ENCODE measurements at regions not wholly inside any gene's neighbourhood (a gene's known extent, or its start where the extent isn't known, plus 50 kb on each side); places are given as distances from the start of the nearest gene placed in this dataset.

DNA sequence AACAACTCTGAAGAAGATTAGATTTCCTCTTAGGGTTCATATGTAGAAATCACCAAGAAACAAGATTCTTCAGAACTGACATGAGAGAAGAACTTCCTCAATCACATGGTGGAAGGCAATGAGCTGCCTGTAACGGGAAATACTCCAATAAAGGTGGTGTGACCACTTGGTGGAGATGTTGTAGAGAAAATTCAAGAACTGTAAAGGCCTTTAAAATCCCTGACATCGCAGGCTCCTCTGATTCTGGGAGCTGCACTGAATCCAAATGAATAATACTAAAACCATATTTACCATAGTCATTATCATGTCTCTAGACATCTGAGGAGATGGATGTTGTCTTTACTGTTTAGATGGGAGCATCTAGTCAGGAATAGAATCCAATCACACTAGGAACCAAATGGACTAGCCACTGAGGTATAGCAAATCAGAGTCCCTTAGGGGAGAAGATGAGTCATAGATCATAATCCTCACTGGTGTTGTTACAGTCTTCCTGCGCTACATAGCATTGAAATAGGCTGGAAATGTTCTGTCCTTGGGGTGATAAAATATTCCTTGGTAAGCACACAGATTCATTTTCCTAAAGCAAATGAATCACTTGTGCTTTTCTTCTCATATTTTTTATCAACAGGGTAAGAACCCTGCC is 321.6 kb upstream of the TENM4 start:
- peak; percentile 13 for DNase-seq

DNA sequence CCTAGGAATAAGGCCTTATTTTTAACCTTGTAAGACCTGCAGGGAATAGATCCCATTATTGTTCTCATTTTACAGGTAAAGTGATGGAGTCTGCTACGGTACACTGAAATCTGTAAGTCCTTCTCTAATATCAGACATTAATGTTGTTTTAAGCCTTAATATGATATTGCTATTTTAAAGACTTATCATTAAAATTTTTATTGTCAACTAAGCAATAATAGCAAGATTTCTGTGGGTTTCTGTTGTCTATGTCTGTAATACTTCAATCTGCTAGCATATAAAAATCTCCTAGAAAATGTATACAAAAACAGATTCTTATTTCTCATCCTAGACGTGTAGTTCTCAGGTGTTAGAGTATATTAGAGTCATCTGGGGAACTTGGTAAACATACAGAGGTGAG is 317.5 kb upstream of the TENM4 start:
- DNase-seq = no peak

DNA sequence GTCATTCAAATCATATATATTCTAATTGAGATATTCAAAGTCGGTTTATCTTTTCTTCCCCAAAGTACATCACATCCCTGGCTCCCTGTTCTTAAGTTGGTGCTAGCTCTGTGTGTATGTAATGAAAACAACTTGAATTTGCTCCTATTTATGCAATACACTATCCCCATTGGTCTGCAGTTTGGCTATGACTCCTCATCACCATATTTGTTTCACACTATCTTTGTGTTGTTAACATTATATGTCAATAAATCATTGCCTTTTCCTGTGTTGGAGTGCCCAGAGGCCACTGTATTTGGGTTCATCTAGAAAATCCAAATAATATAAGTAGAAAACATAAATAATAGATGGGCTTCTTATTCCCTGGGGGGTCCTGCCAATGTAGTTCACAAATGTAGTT is 306.6 kb upstream of the TENM4 start:
- DNase-seq = no peak

DNA sequence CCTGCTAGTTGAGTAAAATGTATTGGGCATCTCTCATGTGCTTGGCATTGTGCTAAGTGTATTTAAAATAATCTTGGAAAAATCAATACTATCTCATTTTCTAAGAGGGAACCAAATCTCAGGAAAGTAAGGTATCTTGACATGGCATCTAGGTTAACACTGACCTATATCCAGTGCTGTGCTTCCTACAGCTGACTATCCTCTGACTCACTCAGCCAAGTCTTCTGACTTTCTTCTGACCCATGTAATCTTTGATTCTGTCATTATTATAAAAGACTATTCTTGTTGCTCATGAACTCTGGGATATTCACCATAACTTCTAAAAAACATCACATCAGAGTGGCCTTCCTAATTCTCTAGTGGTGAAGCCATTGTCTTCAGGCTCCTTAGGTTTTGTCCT is 304.1 kb upstream of the TENM4 start:
- no peak for DNase-seq

DNA sequence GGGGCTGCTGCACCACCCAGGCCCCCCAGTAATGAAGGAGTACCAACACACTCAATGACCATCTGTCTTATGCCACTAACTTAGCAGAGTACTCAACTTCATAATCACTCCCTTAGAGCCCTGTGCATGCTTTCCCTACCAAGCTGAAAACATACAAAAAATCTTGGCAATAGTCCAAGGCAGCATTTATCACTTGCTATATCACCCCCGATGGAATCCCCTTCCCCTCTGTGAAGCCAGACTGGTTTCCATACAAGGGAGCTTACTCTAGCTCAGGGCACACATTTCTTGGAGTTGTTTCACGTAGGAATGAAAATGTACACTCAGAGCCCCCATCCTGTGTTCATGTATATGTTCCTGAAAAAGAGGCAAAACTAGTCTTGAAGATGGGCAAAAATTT is 301.3 kb upstream of the TENM4 start:
- no peak for DNase-seq

DNA sequence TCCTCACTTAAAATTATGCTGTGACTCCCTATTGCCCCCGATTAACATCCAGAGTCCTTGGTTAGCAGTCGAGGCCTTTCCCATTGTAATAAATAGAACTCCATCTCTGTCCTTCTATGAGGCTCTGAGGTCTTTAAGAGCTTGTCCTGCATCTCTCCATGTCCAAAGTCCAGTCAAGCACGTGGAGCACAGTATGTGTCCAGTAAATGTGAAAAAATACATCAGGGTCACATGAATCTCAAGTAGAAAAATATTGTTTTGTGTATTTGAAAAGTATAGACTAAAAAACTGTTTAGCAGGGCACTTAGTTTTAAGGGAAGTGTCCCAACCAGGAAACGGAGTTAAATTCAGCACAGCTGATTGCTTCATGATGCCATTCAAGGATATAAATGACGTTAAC is 298.8 kb upstream of the TENM4 start:
- no peak for DNase-seq

DNA sequence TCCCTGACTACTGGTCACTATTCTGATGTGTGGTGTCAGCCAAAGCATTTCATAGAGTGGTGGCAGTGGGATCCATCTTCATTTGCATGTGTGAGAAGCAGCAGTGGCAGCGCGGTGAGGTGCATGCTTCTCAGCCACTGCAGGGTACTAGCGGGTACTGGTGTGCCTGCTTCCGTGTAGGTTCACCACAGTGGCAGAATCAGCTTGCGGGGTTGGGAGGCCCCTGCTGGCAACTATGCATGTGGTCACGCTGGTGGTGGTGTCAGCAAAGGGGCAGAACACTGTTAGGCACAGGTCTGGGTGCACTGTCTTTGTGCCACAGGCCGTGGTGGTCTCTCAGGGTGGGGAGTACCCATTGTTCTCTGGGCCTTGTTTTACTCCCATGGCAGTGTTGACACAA is 286.4 kb upstream of the TENM4 start:
- no peak for DNase-seq

DNA sequence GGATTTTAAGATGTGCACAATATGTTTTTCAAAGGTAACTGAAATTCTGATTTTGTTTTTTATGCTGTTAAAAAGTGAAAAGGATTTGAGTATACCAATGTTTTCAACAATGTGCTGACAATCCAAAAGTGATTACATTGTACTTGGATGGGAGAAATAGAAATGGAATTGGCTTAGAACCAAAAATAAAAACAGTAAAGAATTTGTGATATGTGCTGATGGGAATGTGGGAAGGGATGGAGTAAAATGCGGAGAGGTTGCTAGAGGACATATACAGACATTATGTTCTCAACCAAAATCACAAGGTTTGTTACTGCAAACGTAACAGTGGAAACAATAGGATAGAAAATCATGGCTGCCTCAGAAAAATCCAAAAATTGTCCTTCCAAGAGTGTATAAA is 279.3 kb upstream of the TENM4 start:
- DNase-seq = no peak

DNA sequence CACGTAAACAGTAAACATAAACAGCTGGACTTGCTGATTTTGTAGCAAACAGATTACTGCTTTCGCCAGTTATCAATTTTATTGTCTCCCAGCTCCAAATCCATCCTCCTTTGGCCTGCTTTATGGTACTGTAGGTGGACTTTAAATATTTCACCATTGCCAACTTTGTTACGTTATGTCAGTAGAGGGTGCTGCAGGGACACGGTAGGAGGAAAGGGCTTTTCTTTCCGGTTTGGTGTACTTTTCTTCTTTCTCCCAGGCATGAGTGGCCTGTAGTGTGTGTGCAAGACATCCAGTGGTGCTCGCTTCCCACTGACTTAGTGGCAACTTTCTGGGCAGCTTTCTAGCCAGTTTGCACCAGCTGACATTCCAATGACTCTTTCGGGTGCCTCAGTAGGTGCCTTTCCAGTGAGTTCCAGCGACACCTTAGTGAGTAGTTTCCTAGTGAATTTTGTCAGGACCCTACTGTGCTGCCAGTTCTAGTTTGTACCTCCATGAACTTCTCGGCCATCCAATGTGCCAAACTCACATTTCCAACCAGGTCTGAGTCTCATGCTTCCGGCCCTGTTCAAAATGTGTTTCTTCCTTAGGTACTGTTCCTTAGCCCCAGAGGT is 267.6 kb upstream of the TENM4 start:
- peak; percentile 38 for DNase-seq

DNA sequence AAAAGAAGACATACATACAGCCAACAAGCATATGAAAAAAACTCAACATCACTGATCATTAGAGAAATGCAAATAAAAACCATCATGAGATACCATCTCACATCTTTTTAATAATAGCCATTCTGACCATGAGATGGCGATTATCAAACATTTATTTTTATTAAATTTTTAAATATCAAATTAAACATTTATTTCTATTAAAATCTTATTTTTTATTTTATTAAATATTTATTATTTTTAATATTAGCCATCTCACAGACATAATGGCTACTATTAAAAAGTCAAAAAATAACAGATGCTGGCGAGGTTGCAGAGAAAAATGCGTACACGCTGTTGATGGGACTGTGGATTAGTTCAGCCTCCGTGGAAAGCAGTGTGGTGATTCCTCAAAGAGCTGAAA is 264.8 kb upstream of the TENM4 start:
- no peak for DNase-seq

DNA sequence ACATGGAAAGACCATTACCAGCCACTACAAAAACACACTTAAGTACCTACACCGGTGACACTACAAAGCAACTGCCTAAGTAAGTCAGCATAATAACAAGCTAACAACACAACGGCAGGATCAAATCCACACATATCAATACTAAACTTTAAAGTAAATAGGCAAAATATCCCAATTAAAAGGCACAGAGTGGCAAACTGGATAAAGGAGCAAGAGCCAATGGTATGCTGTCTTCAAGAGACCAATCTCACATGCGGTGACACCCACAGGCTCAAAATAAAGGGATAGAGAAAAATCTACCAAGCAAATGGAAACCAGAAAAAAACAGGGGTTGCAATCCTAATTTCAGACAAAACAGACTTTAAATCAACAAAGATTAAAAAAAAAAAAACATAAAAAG is 261.5 kb upstream of the TENM4 start:
- no peak for DNase-seq

DNA sequence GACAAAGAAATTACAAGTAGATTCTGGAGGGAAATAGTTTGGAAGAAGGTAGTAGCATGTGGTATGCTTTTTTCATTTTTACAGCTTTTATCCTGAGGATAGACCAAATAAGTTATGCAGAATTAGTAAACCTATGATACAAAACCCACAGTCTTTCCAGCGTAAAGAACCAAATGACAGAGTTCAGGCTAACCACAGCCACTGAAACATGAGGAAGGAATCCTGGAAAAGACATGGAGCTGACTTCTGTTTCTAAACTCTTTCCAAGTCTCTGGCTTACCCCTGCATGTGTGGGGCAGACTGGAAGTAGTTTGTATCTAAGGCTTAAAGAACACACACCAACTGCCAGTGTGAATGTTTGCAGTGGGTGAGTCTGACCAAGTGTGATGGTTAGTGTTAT is 258.4 kb upstream of the TENM4 start:
- no peak for DNase-seq

DNA sequence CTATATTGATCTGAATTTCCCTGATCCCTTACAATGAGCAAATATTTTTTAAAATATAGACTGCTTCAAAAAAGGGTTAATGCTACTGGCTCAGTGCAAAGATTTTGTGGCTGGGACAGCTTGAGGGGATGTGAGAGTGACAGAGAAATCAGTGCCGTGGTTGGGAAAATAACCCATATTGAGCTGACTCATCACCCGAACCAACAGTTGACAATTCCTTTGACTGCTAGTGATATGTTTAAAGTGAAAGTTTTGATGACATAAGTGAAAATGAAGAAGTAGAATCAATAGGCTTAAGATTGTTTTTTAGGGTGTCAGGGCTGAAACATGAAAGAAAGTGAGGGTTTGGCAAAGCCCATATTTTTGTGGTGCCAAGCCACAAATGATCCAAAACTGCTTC is 257.1 kb upstream of the TENM4 start:
- no peak for DNase-seq

DNA sequence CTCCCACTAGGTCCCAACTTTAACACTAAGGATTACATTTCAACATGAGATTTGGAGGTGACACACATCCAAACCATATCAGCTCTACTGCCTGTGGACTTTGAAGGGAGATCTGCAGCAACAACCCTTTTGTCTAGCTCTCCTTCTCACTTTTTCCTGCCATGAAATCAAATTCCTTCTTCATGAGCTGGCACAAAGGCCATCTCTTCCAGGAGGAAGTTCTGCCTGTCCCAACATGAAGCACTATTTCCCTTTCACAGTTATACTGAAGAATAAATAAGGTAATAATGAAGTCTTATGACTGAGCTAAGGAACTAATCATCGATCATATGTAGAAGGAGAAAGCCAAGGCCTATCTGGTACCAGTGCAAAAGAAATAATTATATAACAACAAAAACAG is 253.5 kb upstream of the TENM4 start:
- no peak for DNase-seq

DNA sequence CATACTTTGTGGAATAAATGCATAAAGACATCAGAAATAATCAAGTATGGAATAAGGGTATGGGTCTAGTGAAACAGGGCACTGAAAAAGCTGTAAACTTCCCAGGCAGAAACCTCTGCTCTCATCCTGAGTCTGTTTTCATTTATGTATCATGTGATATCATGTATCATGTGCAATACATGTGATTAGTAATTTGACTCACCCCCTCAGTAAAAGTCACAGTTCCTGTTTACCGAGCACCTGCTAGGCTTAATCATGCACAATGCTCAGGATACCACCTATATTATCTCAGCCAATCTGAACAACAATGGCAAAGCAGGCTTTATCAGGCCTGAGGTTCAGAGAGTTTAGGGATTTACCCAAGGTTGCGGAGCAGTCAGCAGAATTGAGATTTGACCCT is 250.6 kb upstream of the TENM4 start:
- DNase-seq = no peak

DNA sequence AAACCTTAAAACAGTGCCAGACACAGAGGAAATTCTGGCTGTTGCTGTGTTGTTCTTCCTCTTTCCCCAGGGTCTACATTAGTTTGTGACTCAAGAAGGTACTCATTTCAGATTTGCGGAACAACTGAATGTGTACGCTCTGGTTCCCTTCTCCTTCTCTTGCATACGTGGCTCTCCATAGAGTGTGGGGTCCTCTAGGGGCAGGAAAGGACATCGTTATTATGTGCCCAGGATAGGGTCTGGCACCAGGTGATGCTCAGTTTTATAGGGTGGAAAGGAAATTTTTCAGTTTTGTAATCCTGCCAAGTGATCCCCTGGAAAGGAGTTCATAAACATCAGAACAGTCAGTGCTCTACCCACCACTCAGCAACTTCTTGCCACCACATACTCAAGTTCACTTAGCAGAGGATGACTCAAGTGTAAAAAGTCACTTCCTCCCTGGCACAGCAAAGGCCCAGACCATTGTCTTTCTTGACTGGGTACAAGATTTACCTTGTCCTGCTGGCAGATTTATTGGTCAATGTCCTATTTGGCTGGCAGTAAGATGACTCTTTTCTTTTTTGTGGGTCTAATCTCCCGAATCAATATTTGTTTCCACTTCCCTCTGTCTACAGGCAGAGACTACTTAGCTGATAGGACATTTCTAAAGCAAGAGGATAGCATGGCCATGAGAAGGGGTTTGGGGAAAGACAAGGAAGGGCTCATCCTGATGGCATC is 246.0 kb upstream of the TENM4 start:
- DNase-seq = no peak

DNA sequence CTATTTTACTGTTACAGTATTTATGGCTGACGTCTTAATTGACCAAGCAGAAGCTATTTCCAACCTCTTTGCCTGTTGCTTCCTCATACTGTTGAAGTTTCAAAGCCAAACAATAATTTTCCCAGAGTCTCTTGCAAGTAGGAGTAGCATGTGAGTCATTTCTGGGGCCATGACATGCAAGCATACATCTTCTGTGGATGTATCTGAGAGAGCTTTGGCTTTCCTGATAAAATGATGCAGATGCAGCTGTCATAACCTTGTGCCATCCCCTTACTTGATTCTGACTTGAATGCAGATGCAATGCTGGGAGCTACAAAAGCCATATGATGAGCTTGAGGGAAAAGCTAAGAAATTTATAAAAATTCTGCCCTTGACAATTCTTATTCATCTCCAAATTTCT is 243.1 kb upstream of the TENM4 start:
- no peak for DNase-seq

DNA sequence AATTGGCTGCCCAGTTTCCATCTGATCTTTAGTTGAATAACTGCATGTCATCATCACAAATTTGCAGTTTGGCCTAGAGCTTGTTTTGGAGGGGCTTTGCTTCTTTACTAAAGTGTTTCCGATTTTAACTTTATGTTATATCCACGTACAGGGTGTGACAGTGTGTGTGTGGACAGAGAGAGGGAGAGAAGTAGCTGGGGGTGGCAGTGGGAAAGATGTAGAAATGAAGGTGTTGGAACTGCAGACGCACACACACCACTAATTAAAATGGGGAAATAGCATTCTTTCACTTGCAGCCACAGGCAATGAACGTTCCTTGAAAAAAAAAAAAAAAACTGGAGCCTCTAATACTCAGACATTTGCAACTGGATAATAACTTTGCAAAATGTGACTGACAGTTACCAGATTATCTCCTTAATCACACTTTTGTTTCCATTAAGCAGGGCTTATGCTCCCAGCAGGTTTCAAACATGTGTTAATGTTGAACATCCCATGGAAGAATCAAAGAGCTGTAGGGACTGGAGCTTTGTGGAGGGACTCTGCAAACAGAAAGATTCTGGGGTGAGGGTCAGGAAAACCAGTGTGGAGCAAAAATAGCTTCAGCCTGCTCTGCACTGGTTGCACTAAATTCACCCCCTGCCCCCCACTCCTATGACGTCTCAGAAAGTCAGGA is 238.1 kb upstream of the TENM4 start:
- no peak for DNase-seq

DNA sequence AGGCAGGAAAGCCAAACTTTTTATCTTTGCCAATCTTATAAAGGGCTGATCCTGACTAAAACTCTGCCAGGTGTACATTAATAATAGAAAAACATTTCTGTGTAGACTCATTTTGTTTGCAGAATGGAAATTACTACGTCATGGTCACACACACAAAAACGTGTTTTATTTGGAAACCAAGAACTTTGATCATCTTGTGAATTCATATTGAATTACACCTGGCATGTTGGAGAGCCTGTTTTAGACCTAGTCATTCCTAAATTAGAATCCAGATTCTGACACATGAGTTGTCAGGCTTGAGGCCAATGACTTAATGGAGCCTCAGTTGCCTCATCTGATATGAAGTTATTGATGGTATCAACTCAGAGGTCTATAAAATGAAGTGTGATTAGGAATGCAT is 235.6 kb upstream of the TENM4 start:
- DNase-seq = no peak

DNA sequence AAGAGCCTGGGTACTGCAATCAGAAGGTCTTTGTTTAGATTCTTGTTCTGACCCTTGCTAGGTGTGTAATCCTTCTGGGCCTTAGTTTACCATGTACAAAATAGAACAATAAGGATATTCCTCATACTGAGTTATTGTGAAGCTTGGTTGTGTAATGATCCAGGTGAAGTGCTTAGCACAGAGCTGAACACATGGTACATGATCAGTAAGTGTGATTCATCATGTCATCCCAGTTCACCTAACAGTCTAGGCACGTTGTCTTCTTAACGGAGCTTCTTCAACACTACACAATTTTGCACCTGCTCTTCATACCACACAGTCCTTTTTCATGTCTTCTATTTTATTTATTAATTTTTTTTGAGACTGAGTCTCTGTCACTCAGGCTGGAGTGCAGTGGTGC is 234.3 kb upstream of the TENM4 start:
- no peak for DNase-seq

DNA sequence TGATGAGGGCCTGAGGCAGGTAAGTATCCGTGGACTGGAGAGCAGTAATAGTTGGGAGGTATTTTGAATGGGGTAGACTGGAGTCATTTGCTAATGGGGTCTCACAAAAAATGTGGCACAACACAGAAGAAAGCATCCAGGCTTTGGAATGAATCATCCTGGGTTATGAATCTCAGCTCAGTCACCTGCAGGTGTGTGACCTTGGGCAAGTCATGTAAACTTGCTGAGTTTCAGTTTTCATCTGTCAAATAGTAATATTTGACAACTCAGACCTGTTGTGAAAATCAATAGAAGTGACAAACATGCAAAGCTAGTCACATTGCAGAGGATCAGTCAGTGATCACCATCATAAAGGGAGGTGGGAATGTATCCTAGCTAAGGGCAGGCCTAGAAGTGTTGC is 232.0 kb upstream of the TENM4 start:
- DNase-seq = no peak

DNA sequence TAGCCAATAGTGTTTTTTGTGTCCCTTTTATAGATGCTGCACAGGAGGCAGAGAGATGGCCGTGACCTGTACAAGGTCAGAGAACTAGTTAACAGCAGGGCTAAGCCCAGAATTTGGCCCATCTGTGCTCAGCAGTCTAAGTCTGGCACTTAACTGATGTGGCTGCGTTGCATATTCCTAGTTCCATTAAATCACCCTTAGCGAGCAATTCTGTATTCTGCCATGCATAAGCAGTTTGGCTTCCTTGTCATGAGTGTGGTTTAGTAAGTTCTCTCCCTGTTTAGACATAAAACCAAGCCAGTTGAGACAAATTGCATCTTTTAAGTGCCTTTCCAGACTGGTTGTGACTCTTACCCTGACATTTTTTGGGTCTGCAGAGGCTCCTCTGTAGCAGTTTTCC is 230.6 kb upstream of the TENM4 start:
- no peak for DNase-seq

DNA sequence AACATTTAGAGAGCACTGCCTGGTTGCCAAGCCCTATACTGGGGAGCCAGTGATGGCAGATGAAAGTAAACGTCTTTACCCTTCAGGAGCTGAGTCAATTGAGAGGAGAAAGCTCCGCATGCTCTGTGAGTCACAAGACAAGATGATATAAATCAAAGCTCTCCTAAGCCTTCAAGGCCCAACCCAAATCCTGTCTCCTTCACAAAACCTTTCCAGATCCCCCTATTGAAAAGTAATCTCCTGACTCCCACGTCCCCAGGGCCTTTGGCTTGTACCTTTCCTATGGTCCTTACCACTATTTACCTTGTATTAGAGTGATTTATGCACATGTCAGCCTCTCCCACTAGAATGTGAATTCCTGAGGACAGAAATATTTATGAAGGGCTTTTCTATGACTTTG is 230.1 kb upstream of the TENM4 start:
- no peak for DNase-seq

DNA sequence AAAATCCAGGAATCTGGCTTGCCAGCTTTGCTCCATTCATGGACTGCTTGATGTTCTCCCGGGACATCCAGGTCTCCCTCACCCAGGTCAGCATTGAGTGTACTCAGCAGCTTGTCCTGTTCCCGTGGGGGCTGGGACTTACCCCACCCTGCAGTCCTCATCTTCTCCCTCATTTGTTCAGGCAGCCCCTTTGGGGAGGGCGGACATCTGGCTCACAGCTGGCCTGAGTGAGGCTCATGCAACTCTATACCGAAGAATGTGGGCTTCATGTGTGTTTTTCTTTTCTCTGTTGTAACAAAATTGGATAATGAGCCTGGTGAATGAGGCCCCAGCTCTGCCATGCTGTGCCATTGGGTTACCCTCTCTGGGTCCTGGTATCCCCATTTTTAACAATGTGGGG is 227.7 kb upstream of the TENM4 start:
- no peak for DNase-seq

All from retina (tissue), 1 donor.